MM.1S (cell line): ENCODE measurements at regions not wholly inside any gene's neighbourhood (a gene's known extent, or its start where the extent isn't known, plus 50 kb on each side); places are given as distances from the start of the nearest gene placed in this dataset.

Experiments
- DNase-seq: peaks from one replicate; pipeline ENCODE4 v3.0.0-alpha.2; 2015
- H2AFZ ChIP-seq: fragments of 300-600 bp; sonication (generic); 2 replicates; pipeline ENCODE4 v1.6.0; 2016; ENCODE audit warnings: antibody characterized with exemption, low read length
- H3F3A ChIP-seq: fragments of 300-600 bp; sonication (generic); 2 replicates; pipeline ENCODE4 v1.6.1; 2016; ENCODE audit warnings: mild to moderate bottlenecking, antibody characterized with exemption, low read length, moderate library complexity, mixed read lengths; ENCODE audit not compliant: insufficient read depth
- H3K27ac ChIP-seq: fragments of 300-600 bp; sonication (generic); 2 replicates; pipeline ENCODE4 v1.5.1; 2016; ENCODE audit warnings: mild to moderate bottlenecking, low read length
- H3K27me3 ChIP-seq: fragments of 300-600 bp; sonication (generic); replicated peaks from 2 replicates; pipeline ENCODE4 v1.6.0; 2016; ENCODE audit warnings: low read length; ENCODE audit not compliant: insufficient read depth
- H3K36me3 ChIP-seq: fragments of 300-600 bp; sonication (generic); replicated peaks from 2 replicates; pipeline ENCODE4 v1.6.1; 2016; ENCODE audit warnings: mild to moderate bottlenecking, low read length, mixed read lengths; ENCODE audit not compliant: insufficient read depth
- H3K4me1 ChIP-seq: fragments of 300-600 bp; sonication (generic); 2 replicates; pipeline ENCODE4 v1.6.1; 2016; ENCODE audit warnings: low read length, mixed read lengths
- H3K4me2 ChIP-seq: fragments of 300-600 bp; sonication (generic); 2 replicates; pipeline ENCODE4 v1.6.0; 2016; ENCODE audit warnings: low read depth, low read length
- H3K4me3 ChIP-seq: fragments of 300-600 bp; sonication (generic); 2 replicates; pipeline ENCODE4 v1.5.1; 2016; ENCODE audit warnings: low read length, mixed read lengths
- H3K79me2 ChIP-seq: fragments of 300-600 bp; sonication (generic); 2 replicates; pipeline ENCODE4 v1.6.1; 2016; ENCODE audit warnings: mixed run types, low read length, mixed read lengths
- H3K9ac ChIP-seq: fragments of 300-600 bp; sonication (generic); 2 replicates; pipeline ENCODE4 v1.6.1; 2016; ENCODE audit warnings: low read length, mixed read lengths
- H3K9me2 ChIP-seq: fragments of 300-600 bp; sonication (generic); replicated peaks from 2 replicates; pipeline ENCODE4 v1.6.1; 2016; ENCODE audit warnings: mild to moderate bottlenecking, low read length, mixed read lengths; ENCODE audit not compliant: insufficient read depth
- H3K9me3 ChIP-seq: fragments of 300-600 bp; sonication (generic); replicated peaks from 2 replicates; pipeline ENCODE4 v1.6.1; 2016; ENCODE audit warnings: mild to moderate bottlenecking, low read length, mixed read lengths; ENCODE audit not compliant: insufficient read depth
- H4K20me1 ChIP-seq: fragments of 300-600 bp; sonication (generic); 2 replicates; pipeline ENCODE4 v1.6.1; 2016; ENCODE audit warnings: mild to moderate bottlenecking, low read length, moderate library complexity, mixed read lengths; ENCODE audit not compliant: insufficient read depth
- CTCF ChIP-seq: fragments of 300-600 bp; sonication (generic); IDR thresholded peaks from 2 replicates; pipeline ENCODE4 v1.5.1; 2016; ENCODE audit warnings: antibody characterized with exemption, low read length, mixed read lengths
- EZH2 ChIP-seq: fragments of 300-600 bp; sonication (generic); optimal IDR thresholded peaks from 2 replicates; pipeline ENCODE3; 2017; ENCODE audit warnings: low read depth, mild to moderate bottlenecking, antibody characterized with exemption, low read length, mixed read lengths
- EZH2phosphoT487 ChIP-seq: fragments of 300-600 bp; sonication (generic); IDR thresholded peaks from 2 replicates; pipeline ENCODE4 v1.6.1; 2018; ENCODE audit warnings: antibody characterized with exemption, low read length

GRCh38 chr5:152331718-152332117, 73.4 kb downstream of the NMUR2 start:
- no peaks in the 10 kb centered on the region for H3K9me2 ChIP-seq
- TF ChIP-seq CTCF, result no peak
- no peak for TF ChIP-seq EZH2
- TF ChIP-seq EZH2phosphoT487, result no peak
- no peak overlapping the region for H3K27ac ChIP-seq
- H3K9ac ChIP-seq, result no peak overlapping the region
- H2AFZ ChIP-seq, result no peak overlapping the region
- no peaks in the 10 kb centered on the region for H3K36me3 ChIP-seq
- no peaks in the 10 kb centered on the region for H3F3A ChIP-seq
- H3K27me3 ChIP-seq, result no peaks in the 10 kb centered on the region
- H3K4me2 ChIP-seq, result no peak overlapping the region
- H3K4me1 ChIP-seq, result no peaks in the 10 kb centered on the region
- DNase-seq, result no peak
- no peak overlapping the region for H3K4me3 ChIP-seq
- no peaks in the 10 kb centered on the region for H3K79me2 ChIP-seq
- no peaks in the 10 kb centered on the region for H4K20me1 ChIP-seq
- no peaks in the 10 kb centered on the region for H3K9me3 ChIP-seq

GRCh38 chr5:152331006-152331405, 74.1 kb downstream of the NMUR2 start:
- H3K4me1 ChIP-seq, result no peaks in the 10 kb centered on the region
- no peak overlapping the region for H2AFZ ChIP-seq
- H3K27ac ChIP-seq, result no peak overlapping the region
- no peak overlapping the region for H3K9ac ChIP-seq
- no peaks in the 10 kb centered on the region for H3F3A ChIP-seq
- no peaks in the 10 kb centered on the region for H3K36me3 ChIP-seq
- no peaks in the 10 kb centered on the region for H4K20me1 ChIP-seq
- no peak overlapping the region for H3K4me2 ChIP-seq
- no peaks in the 10 kb centered on the region for H3K27me3 ChIP-seq
- no peaks in the 10 kb centered on the region for H3K9me3 ChIP-seq
- TF ChIP-seq EZH2, result no peak
- H3K9me2 ChIP-seq, result no peaks in the 10 kb centered on the region
- no peak overlapping the region for H3K4me3 ChIP-seq
- DNase-seq, result no peak
- no peaks in the 10 kb centered on the region for H3K79me2 ChIP-seq

GRCh38 chr5:152329761-152330283, 75.3 kb downstream of the NMUR2 start:
- Histone ChIP-seq H3K27ac (no peak overlapping the region), H3K9ac (no peak overlapping the region), H3K27me3 (no peaks in the 10 kb centered on the region), H3F3A (no peaks in the 10 kb centered on the region), H3K4me1 (no peaks in the 10 kb centered on the region), H3K9me2 (no peaks in the 10 kb centered on the region), H3K4me2 (no peak overlapping the region), H3K4me3 (no peak overlapping the region), H3K79me2 (no peaks in the 10 kb centered on the region), H4K20me1 (no peaks in the 10 kb centered on the region), H2AFZ (no peak overlapping the region), H3K9me3 (no peaks in the 10 kb centered on the region), H3K36me3 (no peaks in the 10 kb centered on the region)
- TF ChIP-seq EZH2 (no peak), EZH2phosphoT487 (no peak), CTCF (no peak)
- no peak for DNase-seq

GRCh38 chr5:152329207-152329606, 75.9 kb downstream of the NMUR2 start:
- Histone ChIP-seq H3K4me1 (no peaks in the 10 kb centered on the region), H3K4me3 (no peak overlapping the region), H3K9me3 (no peaks in the 10 kb centered on the region), H3F3A (no peaks in the 10 kb centered on the region), H3K4me2 (no peak overlapping the region), H3K36me3 (no peaks in the 10 kb centered on the region), H4K20me1 (no peaks in the 10 kb centered on the region), H3K9me2 (no peaks in the 10 kb centered on the region), H2AFZ (no peak overlapping the region), H3K27me3 (no peaks in the 10 kb centered on the region), H3K79me2 (no peaks in the 10 kb centered on the region), H3K9ac (no peak overlapping the region), H3K27ac (no peak overlapping the region)
- no peak for TF ChIP-seq EZH2
- no peak for TF ChIP-seq CTCF
- no peak for TF ChIP-seq EZH2phosphoT487
- DNase-seq, result no peak
